ENCODE measurements at regions not wholly inside any gene's neighbourhood (a gene's known extent, or its start where the extent isn't known, plus 50 kb on each side); places are given as distances from the start of the nearest gene placed in this dataset.

DNA sequence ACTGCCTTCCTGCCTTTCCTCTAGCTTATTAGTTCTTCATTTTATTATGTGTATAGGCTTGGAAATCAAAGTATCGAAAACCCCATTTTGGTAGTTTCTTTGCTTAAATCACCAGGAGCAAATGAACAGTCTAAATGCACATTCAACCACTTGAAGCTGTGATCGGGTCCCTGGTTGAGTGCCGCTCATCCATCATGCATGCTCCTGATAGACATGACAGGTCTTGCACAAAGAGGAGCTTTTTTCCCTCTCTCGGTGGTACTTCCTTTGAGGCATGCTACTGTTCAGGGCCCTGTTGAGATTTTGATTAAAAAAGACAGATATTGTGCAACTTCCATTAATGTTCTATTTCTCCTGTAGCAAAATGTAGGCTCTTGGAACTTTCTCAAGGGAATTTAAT, 185.8 kb downstream of the OLFM4 start:
- no peaks in the 10 kb centered on the region for H3K4me1 ChIP-seq
- no peak overlapping the region for H3K4me3 ChIP-seq
- H3K27ac ChIP-seq: no peak overlapping the region
- no peak for DNase-seq
- TF ChIP-seq POLR2A (IDR thresholded peaks at IDR 0.05): no peak
- TF ChIP-seq, protein P1, sequence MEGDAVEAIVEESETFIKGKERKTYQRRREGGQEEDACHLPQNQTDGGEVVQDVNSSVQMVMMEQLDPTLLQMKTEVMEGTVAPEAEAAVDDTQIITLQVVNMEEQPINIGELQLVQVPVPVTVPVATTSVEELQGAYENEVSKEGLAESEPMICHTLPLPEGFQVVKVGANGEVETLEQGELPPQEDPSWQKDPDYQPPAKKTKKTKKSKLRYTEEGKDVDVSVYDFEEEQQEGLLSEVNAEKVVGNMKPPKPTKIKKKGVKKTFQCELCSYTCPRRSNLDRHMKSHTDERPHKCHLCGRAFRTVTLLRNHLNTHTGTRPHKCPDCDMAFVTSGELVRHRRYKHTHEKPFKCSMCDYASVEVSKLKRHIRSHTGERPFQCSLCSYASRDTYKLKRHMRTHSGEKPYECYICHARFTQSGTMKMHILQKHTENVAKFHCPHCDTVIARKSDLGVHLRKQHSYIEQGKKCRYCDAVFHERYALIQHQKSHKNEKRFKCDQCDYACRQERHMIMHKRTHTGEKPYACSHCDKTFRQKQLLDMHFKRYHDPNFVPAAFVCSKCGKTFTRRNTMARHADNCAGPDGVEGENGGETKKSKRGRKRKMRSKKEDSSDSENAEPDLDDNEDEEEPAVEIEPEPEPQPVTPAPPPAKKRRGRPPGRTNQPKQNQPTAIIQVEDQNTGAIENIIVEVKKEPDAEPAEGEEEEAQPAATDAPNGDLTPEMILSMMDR (IDR thresholded peaks at IDR 0.05): no peak
- H3K9me3 ChIP-seq: no peaks in the 10 kb centered on the region
- H3K36me3 ChIP-seq: no peaks in the 10 kb centered on the region
- H3K27me3 ChIP-seq: no peaks in the 10 kb centered on the region

DNA sequence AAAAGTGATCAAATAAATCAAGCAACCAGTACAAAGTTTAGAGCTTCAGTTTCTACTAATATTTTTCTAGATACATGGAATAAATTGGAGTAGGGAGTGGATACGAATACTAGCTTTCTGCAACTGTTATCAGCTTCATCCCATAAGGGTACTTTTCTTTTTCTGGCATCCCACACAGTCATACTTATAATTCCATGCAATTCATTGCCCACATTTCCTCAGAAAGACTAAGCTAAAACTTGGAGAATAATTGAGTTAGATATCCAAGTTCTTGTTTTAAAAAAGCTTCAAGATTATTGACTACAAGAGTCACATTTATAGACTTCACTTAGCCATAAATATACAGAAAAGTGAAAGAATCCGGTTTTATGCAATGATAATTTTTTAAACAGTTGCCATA, 186.9 kb downstream of the OLFM4 start:
- H3K9me3 ChIP-seq: no peaks in the 10 kb centered on the region
- no peak for DNase-seq
- no peaks in the 10 kb centered on the region for H3K4me1 ChIP-seq
- no peak overlapping the region for H3K4me3 ChIP-seq
- no peak for TF ChIP-seq POLR2A (IDR thresholded peaks at IDR 0.05)
- TF ChIP-seq, protein P1 (IDR thresholded peaks at IDR 0.05): no peak
- no peak overlapping the region for H3K27ac ChIP-seq
- no peaks in the 10 kb centered on the region for H3K27me3 ChIP-seq
- no peaks in the 10 kb centered on the region for H3K36me3 ChIP-seq

GRCh38 chr13:53216773-53217172, 188.2 kb downstream of the OLFM4 start:
- no peak for DNase-seq
- H3K4me1 ChIP-seq: no peaks in the 10 kb centered on the region
- H3K9me3 ChIP-seq: no peaks in the 10 kb centered on the region
- no peaks in the 10 kb centered on the region for H3K36me3 ChIP-seq
- no peak overlapping the region for H3K27ac ChIP-seq
- no peak overlapping the region for H3K4me3 ChIP-seq
- no peaks in the 10 kb centered on the region for H3K27me3 ChIP-seq
- TF ChIP-seq POLR2A (IDR thresholded peaks at IDR 0.05): no peak
- TF ChIP-seq, protein P1 (IDR thresholded peaks at IDR 0.05): no peak

DNA sequence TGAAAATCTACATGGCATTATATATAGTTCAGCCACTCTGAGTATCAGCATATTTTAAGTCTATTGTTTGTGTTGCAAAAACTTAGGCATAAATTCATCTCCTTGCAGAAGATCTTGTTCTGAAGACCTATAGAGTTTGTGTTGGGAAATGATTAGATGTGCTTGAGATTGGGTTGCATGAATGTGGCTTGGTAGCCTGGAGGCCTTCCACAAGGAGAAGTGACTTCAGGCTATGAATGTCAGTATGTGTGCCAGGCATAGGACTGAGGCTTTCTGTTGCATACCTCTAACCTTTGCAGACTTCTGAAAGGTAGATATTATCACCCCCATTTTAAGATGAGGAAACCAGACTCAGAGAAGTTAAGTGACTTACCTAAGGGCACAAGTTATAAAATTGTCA, 188.6 kb downstream of the OLFM4 start:
- DNase-seq: no peak
- Histone ChIP-seq H3K27ac (no peak overlapping the region), H3K4me1 (no peaks in the 10 kb centered on the region), H3K27me3 (no peaks in the 10 kb centered on the region), H3K36me3 (no peaks in the 10 kb centered on the region), H3K9me3 (no peaks in the 10 kb centered on the region), H3K4me3 (no peak overlapping the region)
- TF ChIP-seq, protein P1 (IDR thresholded peaks at IDR 0.05): no peak
- TF ChIP-seq POLR2A (IDR thresholded peaks at IDR 0.05): no peak

DNA sequence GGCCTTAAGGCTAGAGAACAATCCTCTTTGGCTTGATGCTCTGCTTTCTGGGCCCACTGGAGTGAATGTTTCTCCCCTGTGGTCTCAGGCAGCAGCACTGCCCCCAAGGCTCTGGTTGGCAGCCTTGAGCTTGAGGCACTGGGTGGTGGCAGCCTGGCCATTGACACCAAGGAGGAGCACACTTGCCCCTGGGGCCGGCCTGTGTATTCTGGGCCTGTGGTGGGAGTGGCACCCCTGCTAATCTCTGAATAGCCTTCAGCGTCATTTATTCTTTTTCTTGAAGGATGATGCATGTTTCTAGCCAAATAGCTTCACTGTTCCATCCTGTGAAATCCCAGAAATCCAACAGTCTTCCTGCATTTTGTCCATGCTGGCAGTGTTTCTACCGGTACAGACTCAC, 191.4 kb downstream of the OLFM4 start:
- H3K36me3 ChIP-seq: no peaks in the 10 kb centered on the region
- DNase-seq: no peak
- no peaks in the 10 kb centered on the region for H3K9me3 ChIP-seq
- H3K4me1 ChIP-seq: no peaks in the 10 kb centered on the region
- no peak overlapping the region for H3K4me3 ChIP-seq
- no peaks in the 10 kb centered on the region for H3K27me3 ChIP-seq
- TF ChIP-seq, protein P1 (IDR thresholded peaks at IDR 0.05): no peak
- TF ChIP-seq POLR2A (IDR thresholded peaks at IDR 0.05): no peak
- no peak overlapping the region for H3K27ac ChIP-seq

GRCh38 chr13:53237696-53238095, 209.1 kb downstream of the OLFM4 start:
- Histone ChIP-seq H3K36me3 (no peaks in the 10 kb centered on the region), H3K27ac (no peak overlapping the region), H3K27me3 (no peaks in the 10 kb centered on the region), H3K9me3 (no peaks in the 10 kb centered on the region), H3K4me3 (no peak overlapping the region), H3K4me1 (no peaks in the 10 kb centered on the region)
- no peak for DNase-seq
- TF ChIP-seq, protein P1 (IDR thresholded peaks at IDR 0.05): no peak
- no peak for TF ChIP-seq POLR2A (IDR thresholded peaks at IDR 0.05)
